Stimulated activated naive CD8-positive, alpha-beta T cell treated with anti-CD3 and anti-CD28 coated beads, Interleukin-15, amount 100 ng/mL, for 72 hours (primary cell): ENCODE measurements at regions not wholly inside any gene's neighbourhood (a gene's known extent, or its start where the extent isn't known, plus 50 kb on each side); places are given as distances from the start of the nearest gene placed in this dataset.
A peak's percentile ranks its signal among the peaks of the same experiment; 100 is the strongest.

Source experiments
- ATAC-seq: fragments of 150-1000 bp; cut with Tn5 transposase; 2 replicates; pipeline ENCODE4 v1.10.0; 2021; ENCODE audit warnings: mild to moderate bottlenecking, moderate library complexity
- DNase-seq, 2 donors: peaks; one replicate each; pipeline ENCODE4 v3.0.0; 2021 to 2022
- H3K27ac Mint-ChIP-seq, 2 donors: one replicate each; pipeline ENCODE4 v1.8.0; 2022; ENCODE audit warnings: mild to moderate bottlenecking in 2 of 2, mixed read lengths in 2 of 2, moderate library complexity in 2 of 2
- H3K27me3 Mint-ChIP-seq: one replicate; pipeline ENCODE4 v1.8.0; 2022; ENCODE audit warnings: mixed read lengths
- H3K4me1 Mint-ChIP-seq: one replicate; pipeline ENCODE4 v1.8.0; 2022; ENCODE audit warnings: mild to moderate bottlenecking, mixed read lengths
- H3K4me3 Mint-ChIP-seq, 2 donors: one replicate each; pipeline ENCODE4 v1.8.0; 2022; ENCODE audit warnings: mild to moderate bottlenecking in 2 of 2, mixed read lengths in 2 of 2, moderate library complexity in 1 of 2
- H3K9me3 Mint-ChIP-seq, 2 donors: one replicate each; pipeline ENCODE4 v1.8.0; 2022; ENCODE audit warnings: mixed read lengths in 2 of 2

DNA sequence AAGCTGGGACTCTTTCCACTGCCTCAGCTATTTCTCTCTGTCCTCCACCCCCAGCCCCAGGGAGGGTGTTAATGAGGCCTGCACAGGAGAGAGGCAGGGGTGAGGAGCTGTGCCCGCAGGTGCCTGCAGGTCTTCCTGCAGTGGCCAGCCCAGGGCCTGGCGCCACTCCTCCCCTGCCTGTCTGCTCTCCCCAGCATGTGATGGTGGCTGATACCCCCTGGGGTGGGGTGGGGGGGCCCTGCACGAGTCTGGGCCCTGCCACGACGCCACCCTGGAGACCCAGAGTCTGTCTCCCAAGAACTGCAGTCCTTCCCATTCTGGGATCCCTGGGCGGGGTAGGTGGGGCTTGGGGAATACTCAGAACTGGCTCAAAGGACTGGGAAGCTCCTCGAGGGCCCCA, 166.4 kb upstream of the SMIM23 start:
- Mint-ChIP-seq H3K9me3 (no peaks in the 10 kb centered on the region), H3K4me1 (no peaks in the 10 kb centered on the region), H3K4me3 (no peak overlapping the region), H3K27me3 (no peaks in the 10 kb centered on the region), H3K27ac (no peak overlapping the region)
- DNase-seq (no peak), ATAC-seq (no peak)

- no peak overlapping the region for H3K4me3 Mint-ChIP-seq
- H3K27ac Mint-ChIP-seq = no peak overlapping the region
- no peaks in the 10 kb centered on the region for H3K9me3 Mint-ChIP-seq
Measured at GRCh38 chr5:171619744-171620143, 165.9 kb upstream of the SMIM23 start.

DNA sequence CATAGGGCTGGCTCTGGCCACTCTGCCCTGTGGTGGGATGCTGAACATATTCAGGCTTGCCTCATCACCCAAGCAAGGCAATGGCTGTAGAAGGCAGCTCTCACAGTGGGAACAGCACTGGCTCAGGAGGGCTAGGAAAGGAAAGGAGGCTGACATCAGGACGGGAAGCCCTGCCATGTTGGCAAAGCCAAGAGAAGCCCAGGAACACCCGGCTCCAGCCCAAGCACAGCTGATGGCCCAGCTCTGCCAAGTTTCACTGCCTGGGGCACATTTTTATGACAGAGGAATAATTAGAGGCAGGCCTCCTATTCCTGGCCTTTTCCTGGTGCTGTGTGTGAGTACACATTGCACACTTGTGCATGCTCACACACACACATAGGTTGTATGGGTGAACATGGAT, 163.6 kb upstream of the SMIM23 start:
- Mint-ChIP-seq H3K4me1 (no peaks in the 10 kb centered on the region), H3K4me3 (no peak overlapping the region), H3K9me3 (no peaks in the 10 kb centered on the region), H3K27me3 (no peaks in the 10 kb centered on the region), H3K27ac (no peak overlapping the region)
- DNase-seq = no peak
- ATAC-seq = no peak

More at GRCh38 chr5:171619744-171620143, 165.9 kb upstream of the SMIM23 start:
- no peaks in the 10 kb centered on the region for H3K4me1 Mint-ChIP-seq
- DNase-seq = no peak
- no peaks in the 10 kb centered on the region for H3K27me3 Mint-ChIP-seq
- ATAC-seq = no peak

DNA sequence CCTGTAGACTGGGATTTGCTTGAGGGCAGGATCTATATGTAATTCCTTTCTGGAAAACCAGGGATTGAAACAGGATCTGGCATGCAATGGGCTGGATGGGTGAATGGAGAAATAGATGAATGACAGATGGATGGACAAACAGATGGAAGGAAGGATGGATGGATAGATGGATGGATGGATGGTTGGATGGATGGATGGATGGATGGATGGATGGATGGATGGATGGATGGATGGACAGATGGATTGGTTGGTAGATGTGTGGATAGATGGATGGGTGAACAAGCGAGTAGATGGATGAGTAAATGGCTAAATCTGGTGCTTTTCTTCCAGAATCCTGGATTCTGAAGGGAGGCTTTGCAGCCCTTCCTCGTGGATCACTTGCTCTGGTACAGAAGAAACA, 162.5 kb upstream of the SMIM23 start:
- no peaks in the 10 kb centered on the region for H3K4me1 Mint-ChIP-seq
- no peak overlapping the region for H3K27ac Mint-ChIP-seq
- DNase-seq = no peak
- H3K4me3 Mint-ChIP-seq = no peak overlapping the region
- H3K27me3 Mint-ChIP-seq = peaks cover 8% of the 10 kb centered on the region
- H3K9me3 Mint-ChIP-seq = no peaks in the 10 kb centered on the region
- no peak for ATAC-seq

- DNase-seq (no peak), ATAC-seq (no peak)
- H3K4me1 Mint-ChIP-seq = no peaks in the 10 kb centered on the region
- peaks cover 13% of the 10 kb centered on the region for H3K27me3 Mint-ChIP-seq
- H3K27ac Mint-ChIP-seq = no peak overlapping the region
- H3K4me3 Mint-ChIP-seq = no peak overlapping the region
- H3K9me3 Mint-ChIP-seq = no peaks in the 10 kb centered on the region
Measured at GRCh38 chr5:171623551-171624097, 162.0 kb upstream of the SMIM23 start.

GRCh38 chr5:171624396-171624795, 161.2 kb upstream of the SMIM23 start:
- H3K27me3 Mint-ChIP-seq = peaks cover 21% of the 10 kb centered on the region
- no peak for DNase-seq
- no peaks in the 10 kb centered on the region for H3K4me1 Mint-ChIP-seq
- H3K4me3 Mint-ChIP-seq = no peak overlapping the region
- ATAC-seq = no peak
- H3K9me3 Mint-ChIP-seq = no peaks in the 10 kb centered on the region
- H3K27ac Mint-ChIP-seq = no peak overlapping the region

GRCh38 chr5:171625646-171626045, 160.0 kb upstream of the SMIM23 start:
- Mint-ChIP-seq H3K9me3 (no peaks in the 10 kb centered on the region), H3K4me3 (no peak overlapping the region), H3K27me3 (peaks cover 33% of the 10 kb centered on the region), H3K27ac (peak overlapping the region in 1 of 2 donors; percentile 14), H3K4me1 (peaks cover 8% of the 10 kb centered on the region)
- DNase-seq (no peak), ATAC-seq (no peak)

GRCh38 chr5:171627936-171628632, 157.5 kb upstream of the SMIM23 start:
- Mint-ChIP-seq H3K4me3 (no peak overlapping the region), H3K4me1 (peaks cover 9% of the 10 kb centered on the region), H3K27me3 (peaks cover 48% of the 10 kb centered on the region), H3K9me3 (no peaks in the 10 kb centered on the region), H3K27ac (no peak overlapping the region)
- DNase-seq (no peak), ATAC-seq (no peak)

- H3K4me3 Mint-ChIP-seq = no peak overlapping the region
- H3K4me1 Mint-ChIP-seq = peaks cover 9% of the 10 kb centered on the region
- H3K9me3 Mint-ChIP-seq = no peaks in the 10 kb centered on the region
- H3K27me3 Mint-ChIP-seq = peaks cover 51% of the 10 kb centered on the region
- ATAC-seq (no peak), DNase-seq (no peak)
- H3K27ac Mint-ChIP-seq = no peak overlapping the region
Measured at GRCh38 chr5:171628633-171628974, 157.0 kb upstream of the SMIM23 start.

DNA sequence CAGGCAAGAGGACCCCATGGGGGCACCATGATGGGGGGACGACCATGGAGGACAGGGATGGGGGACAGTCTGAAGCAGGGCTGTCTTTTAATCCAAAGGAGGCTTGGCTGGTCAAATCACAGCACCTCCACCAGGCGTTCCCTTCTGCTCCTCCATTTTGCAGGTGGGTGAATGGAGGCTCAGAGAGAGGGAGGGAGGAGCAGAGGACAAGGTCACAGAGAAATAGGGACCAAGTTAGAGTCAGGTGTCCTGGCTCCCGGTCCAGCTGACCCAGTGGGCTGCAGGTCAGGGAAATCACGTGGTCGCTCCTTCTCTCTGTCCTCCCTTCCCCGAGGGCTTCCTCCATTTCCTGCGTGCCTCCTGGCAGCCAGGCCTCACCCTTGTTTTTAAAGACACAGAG, 156.4 kb upstream of the SMIM23 start:
- Mint-ChIP-seq H3K4me3 (no peak overlapping the region), H3K27ac (peak overlapping the region in 1 of 2 donors; percentile 37), H3K4me1 (peaks cover 9% of the 10 kb centered on the region), H3K9me3 (no peaks in the 10 kb centered on the region), H3K27me3 (peaks cover 57% of the 10 kb centered on the region)
- no peak for ATAC-seq
- no peak for DNase-seq

GRCh38 chr5:171629628-171630349, 155.8 kb upstream of the SMIM23 start:
- peak; percentile 40 for ATAC-seq
- H3K27ac Mint-ChIP-seq = peak overlapping the region in 1 of 2 donors; percentile 37
- H3K27me3 Mint-ChIP-seq = peaks cover 61% of the 10 kb centered on the region
- no peak for DNase-seq
- peaks cover 9% of the 10 kb centered on the region for H3K4me1 Mint-ChIP-seq
- peak overlapping the region in 1 of 2 donors; percentile 29 for H3K4me3 Mint-ChIP-seq
- H3K9me3 Mint-ChIP-seq = no peaks in the 10 kb centered on the region

DNA sequence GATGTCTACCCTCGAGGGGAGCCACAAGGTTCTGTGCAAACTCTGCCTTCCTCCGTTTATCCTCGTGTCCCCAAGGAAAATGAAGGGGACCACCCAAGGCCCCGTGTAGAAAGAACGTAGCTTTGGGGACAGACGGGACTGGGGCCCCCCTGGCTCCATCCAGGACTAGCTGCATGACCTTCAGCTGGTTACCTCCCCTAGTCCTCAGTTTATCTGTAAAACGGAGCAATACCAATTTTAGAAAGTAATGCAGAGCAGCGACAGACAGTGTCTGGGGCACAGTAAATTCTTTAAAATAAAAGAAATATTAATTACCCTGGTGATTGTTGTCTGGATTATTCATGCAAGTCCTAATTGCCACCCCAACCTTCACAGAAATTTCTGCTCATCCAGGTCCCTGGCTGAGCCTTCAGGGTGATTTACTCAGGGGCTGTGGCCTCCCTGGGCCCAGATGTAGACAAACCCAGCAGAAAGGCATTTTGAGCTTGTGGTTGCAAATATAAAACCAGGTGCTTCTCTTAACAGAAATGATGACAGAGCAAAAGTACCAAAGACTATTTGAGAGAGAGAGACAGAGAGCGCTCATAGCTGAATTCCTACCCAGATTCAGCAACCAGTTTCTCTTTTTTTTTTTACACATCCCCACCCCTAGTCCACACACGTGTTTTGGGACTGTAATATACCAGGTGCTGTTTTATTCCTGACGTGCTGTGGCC, 155.1 kb upstream of the SMIM23 start:
- no peak for DNase-seq

GRCh38 chr5:171632616-171633015, 153.0 kb upstream of the SMIM23 start:
- peaks cover 73% of the 10 kb centered on the region for H3K27me3 Mint-ChIP-seq
- peaks cover 9% of the 10 kb centered on the region for H3K4me1 Mint-ChIP-seq
- no peak overlapping the region for H3K27ac Mint-ChIP-seq
- DNase-seq = no peak
- H3K4me3 Mint-ChIP-seq = no peak overlapping the region
- H3K9me3 Mint-ChIP-seq = no peaks in the 10 kb centered on the region
- ATAC-seq = no peak

More for the DNA sequence above, 155.1 kb upstream of the SMIM23 start:
- no peak overlapping the region for H3K27ac Mint-ChIP-seq
- peak overlapping the region in 1 of 2 donors; percentile 26 for H3K4me3 Mint-ChIP-seq
- peaks cover 66% of the 10 kb centered on the region for H3K27me3 Mint-ChIP-seq
- no peak for ATAC-seq
- H3K4me1 Mint-ChIP-seq = peaks cover 9% of the 10 kb centered on the region
- no peaks in the 10 kb centered on the region for H3K9me3 Mint-ChIP-seq

DNA sequence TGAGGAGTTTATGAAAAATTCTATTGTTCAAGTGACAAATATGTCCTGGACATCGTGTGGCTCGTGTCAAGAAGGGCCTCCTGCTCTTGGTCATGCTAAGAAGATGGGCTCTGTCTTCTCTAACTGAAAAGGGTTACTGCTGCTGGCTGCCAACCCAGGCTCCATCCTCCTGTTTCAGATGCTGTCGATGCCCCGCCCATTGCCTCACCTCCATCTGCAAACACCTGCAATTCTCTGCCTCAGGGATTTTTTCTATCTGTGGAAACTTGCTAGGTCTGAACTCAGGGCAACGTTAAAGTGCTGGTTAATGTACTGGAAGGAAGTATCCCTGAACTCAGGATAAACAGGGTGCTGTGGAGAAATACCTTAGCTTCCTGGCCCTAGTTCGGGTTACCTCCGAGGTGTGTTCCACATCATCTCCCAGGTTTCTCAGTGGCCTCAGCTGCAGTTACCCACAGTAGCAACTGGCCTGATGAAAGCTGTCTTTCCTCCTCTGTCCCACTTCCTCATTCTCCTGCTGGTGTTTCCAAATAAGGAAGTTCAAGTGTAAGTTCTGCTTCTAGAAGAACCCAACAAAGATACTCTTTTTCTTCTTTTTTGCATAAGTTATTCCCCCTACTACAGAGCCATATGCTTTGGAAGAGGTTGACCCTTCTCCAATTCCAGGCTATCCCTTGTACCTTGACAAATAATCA, 151.7 kb upstream of the SMIM23 start:
- DNase-seq (no peak), ATAC-seq (no peak)
- peaks cover 60% of the 10 kb centered on the region for H3K27me3 Mint-ChIP-seq
- no peak overlapping the region for H3K4me3 Mint-ChIP-seq
- H3K27ac Mint-ChIP-seq = no peak overlapping the region
- no peaks in the 10 kb centered on the region for H3K9me3 Mint-ChIP-seq
- H3K4me1 Mint-ChIP-seq = peaks cover 9% of the 10 kb centered on the region

DNA sequence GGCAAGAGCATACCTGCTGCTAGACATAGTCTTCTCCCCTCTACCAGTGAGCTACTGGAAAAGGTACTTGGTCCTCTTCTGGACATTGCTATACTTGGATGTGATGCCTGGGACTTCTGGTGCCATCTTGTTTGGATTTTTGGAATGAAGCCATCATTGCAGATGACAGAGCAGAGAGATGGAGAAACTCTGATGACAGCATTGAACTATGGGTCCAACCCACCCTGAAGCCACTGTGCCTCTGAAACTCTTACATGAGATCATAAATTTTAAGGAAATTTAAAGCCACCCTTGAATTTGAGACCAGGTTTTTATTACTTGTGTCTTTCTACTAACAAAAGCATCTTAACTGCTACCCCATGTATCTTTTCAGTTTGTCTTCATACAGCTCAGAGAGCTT, 151.1 kb upstream of the SMIM23 start:
- Mint-ChIP-seq H3K27me3 (peaks cover 54% of the 10 kb centered on the region), H3K9me3 (no peaks in the 10 kb centered on the region), H3K4me3 (no peak overlapping the region), H3K4me1 (peaks cover 9% of the 10 kb centered on the region), H3K27ac (no peak overlapping the region)
- DNase-seq (no peak), ATAC-seq (no peak)
